Mesothelial cell of epicardium (in vitro differentiated cells): ENCODE measurements at regions not wholly inside any gene's neighbourhood (a gene's known extent, or its start where the extent isn't known, plus 50 kb on each side); places are given as distances from the start of the nearest gene placed in this dataset.
"Not testable (repeated sequence)": the region's sequence is repeated elsewhere in the genome, so short reads cannot be mapped to it uniquely, and the experiment has no call there.

Experiments used
- DNase-seq, 2 experiments: peaks; one replicate each; pipeline ENCODE4 v3.0.0; 2021; ENCODE audit warnings: low spot score in 2 of 2; ENCODE audit not compliant: unreplicated experiment in 2 of 2
- H3K27ac Mint-ChIP-seq: 2 replicates; pipeline ENCODE4 v1.8.0; 2021; ENCODE audit warnings: mixed read lengths
- H3K27me3 Mint-ChIP-seq: 2 replicates; pipeline ENCODE4 v1.8.0; 2021; ENCODE audit warnings: low read depth, mixed read lengths
- H3K36me3 Mint-ChIP-seq: 2 replicates; pipeline ENCODE4 v1.8.0; 2021; ENCODE audit warnings: mixed read lengths
- H3K4me1 Mint-ChIP-seq: 2 replicates; pipeline ENCODE4 v1.8.0; 2021; ENCODE audit warnings: mixed read lengths
- H3K4me3 Mint-ChIP-seq: 2 replicates; pipeline ENCODE4 v1.8.0; 2021; ENCODE audit warnings: mild to moderate bottlenecking, moderate library complexity, mixed read lengths
- H3K9me3 Mint-ChIP-seq: 2 replicates; pipeline ENCODE4 v1.8.0; 2021; ENCODE audit warnings: mixed read lengths
- TF ChIP-seq, protein P1 (sequence below): fragments of 200-600 bp; sonication (generic); IDR thresholded peaks from one replicate; pipeline ENCODE4 v1.5.0; 2021; ENCODE audit warnings: antibody characterized with exemption; ENCODE audit not compliant: unreplicated experiment

DNA sequence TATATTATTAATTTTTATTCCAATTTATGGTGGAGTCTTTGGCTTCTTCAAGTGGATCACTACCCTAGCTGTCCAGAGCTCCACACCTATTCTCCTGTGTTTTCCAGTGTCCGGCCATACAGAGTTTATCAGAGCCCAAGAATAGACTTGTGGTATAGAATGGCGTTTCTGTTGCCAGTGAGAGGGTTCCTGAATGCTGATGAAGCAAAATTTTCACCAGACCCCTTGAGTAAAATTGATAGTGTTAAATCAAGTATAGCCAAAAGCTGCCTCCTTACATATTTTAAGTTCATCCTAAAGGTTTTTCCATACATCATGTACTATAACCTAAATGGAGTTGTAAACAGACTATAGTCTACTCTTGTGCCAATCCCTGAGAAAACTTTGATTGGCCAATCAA is 171.5 kb upstream of the CHL1 start:
- no peak for DNase-seq
- no peaks in the 10 kb centered on the region for H3K9me3 Mint-ChIP-seq

DNA sequence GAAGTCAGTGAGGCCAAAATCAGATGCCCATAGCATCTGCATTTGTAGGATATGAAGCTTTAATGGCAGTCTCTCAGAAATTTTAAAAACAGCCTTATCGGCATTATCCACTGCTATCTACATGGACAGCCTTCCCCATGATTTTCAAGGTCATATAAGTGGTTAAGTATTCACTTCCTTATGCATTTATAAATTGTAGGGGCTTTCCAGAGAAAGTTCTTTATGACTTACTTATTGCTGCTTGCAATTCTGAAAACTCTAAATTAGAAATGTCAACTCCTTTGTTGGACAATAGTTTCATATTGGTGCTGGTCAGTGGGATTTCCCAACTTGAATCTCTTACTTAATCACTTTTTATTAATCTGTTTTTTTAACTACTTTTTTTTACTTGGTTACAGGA is 160.6 kb upstream of the CHL1 start:
- not testable (repeated sequence) for DNase-seq, H3K27me3 Mint-ChIP-seq, H3K27ac Mint-ChIP-seq, H3K4me3 Mint-ChIP-seq, H3K4me1 Mint-ChIP-seq, H3K36me3 Mint-ChIP-seq, H3K9me3 Mint-ChIP-seq

More for the DNA sequence above, 171.5 kb upstream of the CHL1 start:
- Mint-ChIP-seq H3K4me1 (no peaks in the 10 kb centered on the region), H3K27ac (no peak overlapping the region), H3K36me3 (no peaks in the 10 kb centered on the region), H3K27me3 (peaks cover 11% of the 10 kb centered on the region), H3K4me3 (no peak overlapping the region)
- TF ChIP-seq, protein P1, sequence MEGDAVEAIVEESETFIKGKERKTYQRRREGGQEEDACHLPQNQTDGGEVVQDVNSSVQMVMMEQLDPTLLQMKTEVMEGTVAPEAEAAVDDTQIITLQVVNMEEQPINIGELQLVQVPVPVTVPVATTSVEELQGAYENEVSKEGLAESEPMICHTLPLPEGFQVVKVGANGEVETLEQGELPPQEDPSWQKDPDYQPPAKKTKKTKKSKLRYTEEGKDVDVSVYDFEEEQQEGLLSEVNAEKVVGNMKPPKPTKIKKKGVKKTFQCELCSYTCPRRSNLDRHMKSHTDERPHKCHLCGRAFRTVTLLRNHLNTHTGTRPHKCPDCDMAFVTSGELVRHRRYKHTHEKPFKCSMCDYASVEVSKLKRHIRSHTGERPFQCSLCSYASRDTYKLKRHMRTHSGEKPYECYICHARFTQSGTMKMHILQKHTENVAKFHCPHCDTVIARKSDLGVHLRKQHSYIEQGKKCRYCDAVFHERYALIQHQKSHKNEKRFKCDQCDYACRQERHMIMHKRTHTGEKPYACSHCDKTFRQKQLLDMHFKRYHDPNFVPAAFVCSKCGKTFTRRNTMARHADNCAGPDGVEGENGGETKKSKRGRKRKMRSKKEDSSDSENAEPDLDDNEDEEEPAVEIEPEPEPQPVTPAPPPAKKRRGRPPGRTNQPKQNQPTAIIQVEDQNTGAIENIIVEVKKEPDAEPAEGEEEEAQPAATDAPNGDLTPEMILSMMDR: no peak

DNA sequence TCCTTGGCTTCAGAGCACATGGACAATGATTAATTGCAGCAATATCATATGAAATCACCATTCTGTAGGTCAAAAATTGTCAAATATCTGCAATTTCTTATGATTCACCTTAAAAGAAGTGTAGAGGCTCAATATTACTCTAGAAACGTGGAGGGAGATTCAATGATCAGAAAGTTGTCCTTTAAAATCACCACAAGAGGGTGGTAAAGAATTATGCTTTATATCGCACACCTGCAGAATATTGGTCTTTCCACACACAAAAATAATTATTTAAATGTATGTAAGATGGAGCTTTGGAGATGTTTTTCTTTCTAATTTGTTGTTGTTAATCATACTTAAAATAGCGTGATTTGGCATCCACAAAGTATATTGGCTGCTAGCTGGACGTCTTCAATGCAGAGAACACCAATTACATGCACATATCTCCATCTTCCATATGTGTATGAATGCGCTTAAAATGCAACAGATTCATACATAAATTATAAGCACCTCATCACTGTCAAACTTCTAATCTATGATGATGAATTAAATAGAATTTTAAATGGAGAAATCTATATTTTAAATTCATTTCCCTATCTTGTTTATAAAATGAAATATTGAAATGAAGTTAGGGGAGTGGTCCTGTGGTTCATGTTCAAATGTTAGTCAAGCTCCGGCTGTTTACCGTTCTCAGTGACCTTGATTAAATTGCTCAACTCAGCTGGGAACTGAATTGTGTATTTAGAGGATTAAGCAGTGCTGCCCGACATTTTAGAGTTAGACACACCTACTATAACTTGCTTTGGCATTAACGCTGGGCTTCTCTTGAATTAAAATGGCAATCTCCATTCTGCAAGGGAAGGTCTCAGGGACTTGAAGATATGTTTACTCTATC is 153.5 kb upstream of the CHL1 start:
- H3K4me3 Mint-ChIP-seq, H3K4me1 Mint-ChIP-seq, H3K36me3 Mint-ChIP-seq, H3K9me3 Mint-ChIP-seq, H3K27ac Mint-ChIP-seq, DNase-seq: not testable (repeated sequence)
- TF ChIP-seq, protein P1: peak; percentile 32
- H3K27me3 Mint-ChIP-seq: peaks cover 36% of the 10 kb centered on the region

DNA sequence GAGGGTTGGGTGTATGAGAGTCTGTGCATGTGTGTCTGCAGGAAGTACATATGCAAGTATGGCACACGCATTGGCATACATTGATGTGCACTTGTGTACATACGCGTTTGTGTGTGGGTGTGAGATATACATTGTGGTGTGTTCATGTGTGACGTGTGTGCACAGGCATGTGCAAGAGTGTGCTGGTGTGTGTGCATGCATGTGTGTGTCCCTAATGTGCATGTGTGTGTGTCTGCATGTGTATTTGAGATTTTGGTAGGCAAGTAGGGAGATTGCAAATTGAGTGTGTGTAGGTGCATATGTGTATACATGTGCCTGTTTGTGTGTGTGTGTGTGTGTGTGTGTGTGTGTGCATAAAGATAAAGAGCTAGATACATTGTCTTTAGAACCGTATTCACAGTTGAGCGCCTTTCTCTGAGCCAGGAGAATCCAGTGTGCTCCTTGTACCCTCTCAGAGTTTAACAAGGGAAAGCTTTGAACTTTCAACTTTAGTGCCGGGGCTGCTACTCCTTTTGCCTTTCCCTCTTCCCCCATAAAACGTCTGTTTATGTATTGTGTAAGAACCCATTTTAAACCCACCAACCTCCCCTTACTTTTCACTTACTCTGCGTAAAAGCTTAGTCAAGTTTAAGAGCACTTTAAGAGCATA is 152.4 kb upstream of the CHL1 start:
- Mint-ChIP-seq H3K36me3 (no peaks in the 10 kb centered on the region), H3K27ac (no peak overlapping the region), H3K4me3 (no peak overlapping the region), H3K4me1 (no peaks in the 10 kb centered on the region), H3K27me3 (peaks cover 36% of the 10 kb centered on the region), H3K9me3 (no peaks in the 10 kb centered on the region)
- DNase-seq: no peak
- TF ChIP-seq, protein P1: no peak

DNA sequence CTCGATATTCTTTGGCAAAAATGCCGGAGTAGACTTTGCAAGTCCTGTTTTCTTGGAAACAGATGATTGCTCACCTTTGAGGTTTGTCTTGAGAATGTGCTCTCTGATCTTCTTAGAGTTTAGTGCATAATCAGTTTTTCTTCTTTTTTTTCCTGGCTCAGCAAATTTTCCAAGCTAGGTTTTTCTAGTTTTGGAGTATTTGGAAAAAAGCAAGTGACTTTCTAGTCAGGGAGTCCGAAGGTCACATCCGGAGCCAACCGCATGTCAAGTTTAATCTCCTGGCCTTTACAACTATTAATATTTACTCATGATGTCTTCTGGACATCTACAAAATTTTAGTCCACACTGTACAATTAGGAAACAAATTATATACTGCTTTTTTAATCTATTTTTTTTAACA is 151.6 kb upstream of the CHL1 start:
- H3K4me1 Mint-ChIP-seq, H3K9me3 Mint-ChIP-seq, H3K27ac Mint-ChIP-seq, H3K36me3 Mint-ChIP-seq, H3K4me3 Mint-ChIP-seq, DNase-seq: not testable (repeated sequence)
- peaks cover 36% of the 10 kb centered on the region for H3K27me3 Mint-ChIP-seq

DNA sequence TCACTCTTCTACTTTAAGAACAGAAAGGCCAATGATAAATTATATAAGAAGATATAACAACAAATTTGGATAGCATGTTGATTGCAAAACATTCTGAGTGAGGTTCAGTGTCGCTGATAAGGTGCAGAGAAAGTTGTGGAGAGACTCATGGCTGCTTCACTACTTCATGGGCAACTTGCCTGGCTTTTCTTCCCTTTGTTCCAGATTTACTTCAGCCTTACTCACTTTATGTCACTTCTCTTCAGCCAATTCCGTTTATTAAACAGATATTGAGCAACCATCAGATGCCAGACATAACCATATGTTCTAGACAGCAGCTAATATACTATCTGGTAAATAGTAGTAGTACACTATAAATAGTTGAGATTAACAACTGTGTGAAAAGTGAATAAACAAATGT is 150.0 kb upstream of the CHL1 start:
- Mint-ChIP-seq H3K27me3 (peaks cover 28% of the 10 kb centered on the region), H3K4me3 (no peak overlapping the region), H3K4me1 (no peaks in the 10 kb centered on the region), H3K9me3 (peaks cover 4% of the 10 kb centered on the region), H3K36me3 (no peaks in the 10 kb centered on the region), H3K27ac (no peak overlapping the region)
- TF ChIP-seq, protein P1: no peak
- DNase-seq: no peak

DNA sequence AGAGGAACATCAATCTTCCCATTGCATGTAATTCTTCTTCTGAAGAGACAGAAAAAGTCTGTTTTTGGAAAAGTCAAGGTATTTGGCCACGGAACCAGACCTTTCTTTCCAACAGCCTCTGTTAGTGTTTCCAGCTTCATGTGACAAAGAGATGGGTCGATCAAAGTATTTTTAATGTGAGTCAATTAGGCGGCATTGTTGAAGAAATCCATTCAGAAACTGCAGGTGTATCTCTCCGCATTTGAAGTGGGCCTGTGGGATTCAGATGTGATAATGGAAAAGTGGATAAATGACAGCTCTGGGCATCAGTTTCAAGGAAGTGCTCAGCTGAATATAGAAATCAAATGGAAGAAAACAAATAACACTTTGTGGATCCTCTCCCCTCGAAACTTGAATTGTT is 143.1 kb upstream of the CHL1 start:
- DNase-seq, H3K4me1 Mint-ChIP-seq, H3K36me3 Mint-ChIP-seq, H3K4me3 Mint-ChIP-seq, H3K27ac Mint-ChIP-seq, H3K9me3 Mint-ChIP-seq: not testable (repeated sequence)
- H3K27me3 Mint-ChIP-seq: peaks cover 15% of the 10 kb centered on the region
